ENCODE measurements at regions not wholly inside any gene's neighbourhood (a gene's known extent, or its start where the extent isn't known, plus 50 kb on each side); places are given as distances from the start of the nearest gene placed in this dataset.
"Not testable (repeated sequence)": the region's sequence is repeated elsewhere in the genome, so short reads cannot be mapped to it uniquely, and the experiment has no call there.

DNA sequence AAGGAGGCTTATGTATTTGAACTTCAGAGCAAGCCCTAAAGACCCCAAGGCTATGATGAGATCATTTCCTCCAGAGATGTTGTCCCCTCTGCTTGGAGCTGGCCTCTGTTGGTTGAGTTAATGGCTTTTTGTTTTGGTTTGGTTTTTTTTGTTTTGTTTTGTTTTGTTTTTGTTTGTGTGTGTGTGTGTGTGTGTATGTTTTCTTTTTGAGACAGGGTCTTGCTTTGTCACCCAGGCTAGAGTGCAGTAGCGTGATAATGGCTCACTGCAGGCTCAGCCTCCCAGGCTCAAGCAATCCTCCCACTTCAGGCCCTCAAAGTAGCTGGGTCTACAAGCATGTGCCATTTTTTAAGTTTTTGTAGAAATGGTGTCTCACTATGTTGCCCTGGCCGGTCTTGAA lies 1076.2 kb downstream of the UQCRFS1 start:
- H3K4me1 Mint-ChIP-seq (ENCODE audit: unreplicated experiment), result no peaks in the 10 kb centered on the region
- H3K4me3 Mint-ChIP-seq (ENCODE audit: unreplicated experiment), result no peak overlapping the region
- TF ChIP-seq, protein P1, sequence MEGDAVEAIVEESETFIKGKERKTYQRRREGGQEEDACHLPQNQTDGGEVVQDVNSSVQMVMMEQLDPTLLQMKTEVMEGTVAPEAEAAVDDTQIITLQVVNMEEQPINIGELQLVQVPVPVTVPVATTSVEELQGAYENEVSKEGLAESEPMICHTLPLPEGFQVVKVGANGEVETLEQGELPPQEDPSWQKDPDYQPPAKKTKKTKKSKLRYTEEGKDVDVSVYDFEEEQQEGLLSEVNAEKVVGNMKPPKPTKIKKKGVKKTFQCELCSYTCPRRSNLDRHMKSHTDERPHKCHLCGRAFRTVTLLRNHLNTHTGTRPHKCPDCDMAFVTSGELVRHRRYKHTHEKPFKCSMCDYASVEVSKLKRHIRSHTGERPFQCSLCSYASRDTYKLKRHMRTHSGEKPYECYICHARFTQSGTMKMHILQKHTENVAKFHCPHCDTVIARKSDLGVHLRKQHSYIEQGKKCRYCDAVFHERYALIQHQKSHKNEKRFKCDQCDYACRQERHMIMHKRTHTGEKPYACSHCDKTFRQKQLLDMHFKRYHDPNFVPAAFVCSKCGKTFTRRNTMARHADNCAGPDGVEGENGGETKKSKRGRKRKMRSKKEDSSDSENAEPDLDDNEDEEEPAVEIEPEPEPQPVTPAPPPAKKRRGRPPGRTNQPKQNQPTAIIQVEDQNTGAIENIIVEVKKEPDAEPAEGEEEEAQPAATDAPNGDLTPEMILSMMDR (IDR thresholded peaks at IDR 0.05; ENCODE audit: unreplicated experiment), result no peak
- no peaks in the 10 kb centered on the region for H3K9me3 Mint-ChIP-seq (ENCODE audit: unreplicated experiment)
- no peaks in the 10 kb centered on the region for H3K36me3 Mint-ChIP-seq (ENCODE audit: low read depth, unreplicated experiment)
- H3K27me3 Mint-ChIP-seq (ENCODE audit: unreplicated experiment), result peaks cover 4% of the 10 kb centered on the region
- no peak for DNase-seq (ENCODE audit: low spot score)
- H3K27ac Mint-ChIP-seq (ENCODE audit: unreplicated experiment), result no peak overlapping the region

DNA sequence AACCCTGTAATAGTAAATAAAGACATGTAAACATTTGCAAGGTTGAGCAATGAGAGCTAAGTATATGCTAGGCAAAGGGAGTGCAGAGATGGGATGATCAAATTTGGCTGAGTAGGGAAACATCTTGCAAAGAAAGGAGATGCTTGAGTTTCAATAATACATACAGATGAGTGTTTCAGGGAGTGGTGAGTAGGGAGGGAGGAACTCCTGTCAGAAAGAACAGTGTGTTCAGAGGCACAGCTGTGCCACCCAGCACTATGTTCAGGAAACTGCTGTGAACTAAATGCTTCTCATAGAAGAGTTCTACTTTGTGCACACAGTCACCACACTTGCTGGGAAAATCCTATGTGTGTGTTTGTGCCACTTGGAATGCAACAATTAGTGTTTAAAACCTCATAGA lies 1077.1 kb downstream of the UQCRFS1 start:
- H3K36me3 Mint-ChIP-seq (ENCODE audit: low read depth, unreplicated experiment), result no peaks in the 10 kb centered on the region
- TF ChIP-seq, protein P1 (IDR thresholded peaks at IDR 0.05; ENCODE audit: unreplicated experiment), result no peak
- peaks cover 4% of the 10 kb centered on the region for H3K27me3 Mint-ChIP-seq (ENCODE audit: unreplicated experiment)
- DNase-seq (ENCODE audit: low spot score), result no peak
- no peaks in the 10 kb centered on the region for H3K4me1 Mint-ChIP-seq (ENCODE audit: unreplicated experiment)
- no peaks in the 10 kb centered on the region for H3K9me3 Mint-ChIP-seq (ENCODE audit: unreplicated experiment)
- H3K4me3 Mint-ChIP-seq (ENCODE audit: unreplicated experiment), result no peak overlapping the region
- no peak overlapping the region for H3K27ac Mint-ChIP-seq (ENCODE audit: unreplicated experiment)

DNA sequence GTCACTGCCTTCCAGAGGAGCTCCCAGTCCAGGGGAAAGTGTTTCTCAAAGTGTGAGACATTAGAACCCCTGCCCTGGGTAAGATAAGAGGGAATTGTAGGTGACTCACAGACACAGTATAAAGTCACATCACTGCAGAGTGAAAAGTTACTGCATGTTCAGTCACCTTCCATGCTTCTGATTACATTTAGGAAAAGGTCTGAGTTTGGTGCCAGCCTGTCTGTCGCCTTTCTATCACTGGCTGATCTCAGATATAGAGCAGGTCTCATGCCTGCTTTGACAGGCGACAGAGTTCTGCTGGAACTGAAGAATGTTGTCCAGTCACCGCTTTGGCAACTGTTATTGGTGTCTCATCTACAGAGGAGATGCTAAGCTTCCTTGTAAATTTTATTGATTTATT lies 1078.6 kb downstream of the UQCRFS1 start:
- Mint-ChIP-seq H3K36me3 (ENCODE audit: low read depth, unreplicated experiment) (no peaks in the 10 kb centered on the region), H3K27ac (ENCODE audit: unreplicated experiment) (no peak overlapping the region), H3K9me3 (ENCODE audit: unreplicated experiment) (no peaks in the 10 kb centered on the region), H3K4me1 (ENCODE audit: unreplicated experiment) (no peaks in the 10 kb centered on the region), H3K27me3 (ENCODE audit: unreplicated experiment) (peaks cover 2% of the 10 kb centered on the region), H3K4me3 (ENCODE audit: unreplicated experiment) (no peak overlapping the region)
- TF ChIP-seq, protein P1 (IDR thresholded peaks at IDR 0.05; ENCODE audit: unreplicated experiment), result no peak
- DNase-seq (ENCODE audit: low spot score), result no peak

DNA sequence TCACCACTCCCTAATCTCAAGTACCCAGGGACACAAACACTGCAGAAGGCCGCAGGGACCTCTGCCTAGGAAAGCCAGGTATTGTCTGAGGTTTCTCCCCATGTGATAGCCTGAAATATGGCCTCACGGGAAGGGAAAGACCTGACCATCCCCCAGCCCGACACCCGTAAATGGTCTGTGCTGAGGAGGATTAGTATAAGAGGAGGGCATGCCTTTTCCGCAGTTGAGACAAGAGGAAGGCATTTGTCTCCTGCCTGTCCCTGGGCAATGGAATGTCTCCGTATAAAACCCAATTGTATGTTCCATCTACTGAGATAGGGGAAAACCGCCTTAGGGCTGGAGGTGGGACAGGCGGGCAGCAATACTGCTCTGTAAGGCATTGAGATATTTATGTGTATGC lies 1082.1 kb downstream of the UQCRFS1 start:
- DNase-seq (ENCODE audit: low spot score); H3K9me3 Mint-ChIP-seq (ENCODE audit: unreplicated experiment); H3K4me3 Mint-ChIP-seq (ENCODE audit: unreplicated experiment); H3K27me3 Mint-ChIP-seq (ENCODE audit: unreplicated experiment); H3K36me3 Mint-ChIP-seq (ENCODE audit: low read depth, unreplicated experiment); H3K4me1 Mint-ChIP-seq (ENCODE audit: unreplicated experiment); H3K27ac Mint-ChIP-seq (ENCODE audit: unreplicated experiment): not testable (repeated sequence)

DNA sequence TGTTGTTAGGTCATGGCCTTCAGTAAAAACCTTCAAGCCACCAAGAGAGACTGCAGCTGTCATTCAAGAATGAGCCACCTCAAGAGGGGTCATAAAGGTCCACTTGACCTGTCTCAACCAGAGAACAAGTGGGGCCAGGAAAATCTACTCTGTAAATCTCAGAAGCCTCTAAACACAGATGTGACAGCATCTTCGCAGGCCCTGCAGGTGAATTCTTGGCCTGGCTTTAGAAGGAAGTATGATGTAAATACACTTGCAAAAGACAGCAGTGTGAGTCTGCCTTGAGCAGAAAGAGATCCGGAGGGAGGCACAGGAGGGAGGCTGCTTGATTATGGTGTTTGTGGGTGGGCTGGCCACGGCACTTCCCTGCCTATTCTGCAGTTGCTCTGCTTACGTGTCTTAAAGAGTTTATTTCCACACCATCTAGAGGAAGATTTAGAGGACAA lies 1082.9 kb downstream of the UQCRFS1 start:
- Mint-ChIP-seq H3K4me1 (ENCODE audit: unreplicated experiment) (no peaks in the 10 kb centered on the region), H3K27ac (ENCODE audit: unreplicated experiment) (no peak overlapping the region), H3K4me3 (ENCODE audit: unreplicated experiment) (no peak overlapping the region), H3K36me3 (ENCODE audit: low read depth, unreplicated experiment) (no peaks in the 10 kb centered on the region), H3K9me3 (ENCODE audit: unreplicated experiment) (no peaks in the 10 kb centered on the region), H3K27me3 (ENCODE audit: unreplicated experiment) (peaks cover 2% of the 10 kb centered on the region)
- TF ChIP-seq, protein P1 (IDR thresholded peaks at IDR 0.05; ENCODE audit: unreplicated experiment), result no peak
- no peak for DNase-seq (ENCODE audit: low spot score)

DNA sequence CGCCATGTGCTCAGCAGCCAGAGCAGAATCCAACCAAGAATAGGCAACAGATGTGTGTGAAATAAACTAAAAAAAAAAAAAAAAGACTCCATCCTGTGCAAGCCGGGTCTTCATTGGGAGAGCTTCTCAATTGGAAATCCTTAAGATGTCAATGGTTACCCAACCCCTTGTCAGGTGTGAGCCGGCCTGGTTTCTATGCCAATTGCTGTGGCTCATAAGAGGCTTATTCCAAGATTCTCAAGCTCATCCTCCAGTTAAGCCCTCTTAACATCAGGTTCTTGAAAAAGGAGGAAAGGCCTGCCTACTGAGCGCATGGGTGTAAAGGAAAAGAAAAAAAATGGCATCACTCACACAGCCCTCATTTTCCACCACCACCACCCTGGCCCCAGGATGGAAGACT lies 1084.6 kb downstream of the UQCRFS1 start:
- H3K9me3 Mint-ChIP-seq (ENCODE audit: unreplicated experiment), result no peaks in the 10 kb centered on the region
- H3K36me3 Mint-ChIP-seq (ENCODE audit: low read depth, unreplicated experiment), result no peaks in the 10 kb centered on the region
- no peak for DNase-seq (ENCODE audit: low spot score)
- TF ChIP-seq, protein P1 (IDR thresholded peaks at IDR 0.05; ENCODE audit: unreplicated experiment), result no peak
- H3K4me3 Mint-ChIP-seq (ENCODE audit: unreplicated experiment), result no peak overlapping the region
- H3K4me1 Mint-ChIP-seq (ENCODE audit: unreplicated experiment), result no peaks in the 10 kb centered on the region
- no peak overlapping the region for H3K27ac Mint-ChIP-seq (ENCODE audit: unreplicated experiment)
- H3K27me3 Mint-ChIP-seq (ENCODE audit: unreplicated experiment), result peaks cover 4% of the 10 kb centered on the region
